GM12878 (cell line): ENCODE measurements at regions not wholly inside any gene's neighbourhood (a gene's known extent, or its start where the extent isn't known, plus 50 kb on each side); places are given as distances from the start of the nearest gene placed in this dataset.

Experiments
- ATAC-seq: fragments of 200-7000 bp; cut with Tn5 transposase; 3 replicates; pipeline ENCODE4 v1.9.1; 2020; ENCODE audit warnings: mild to moderate bottlenecking, moderate library complexity
- BruUV-seq: library from RNA; stranded (reverse); fragments of 400-500 nt; replicated peaks from 2 replicates; lab custom pipeline; 2021; lab: Mats Ljungman, UMichigan
- CTCF ChIA-PET: fragments of 300-600 bp; sonication (Branson Sonifier 250); formaldehyde crosslinking; extraction: SDS; loops from one replicate; lab custom pipeline; 2021; ENCODE audit warnings: inconsistent platforms; lab: Yijun Ruan, JAX
- POLR2A ChIA-PET: fragments of 350-600 bp; formaldehyde crosslinking; extraction: SDS; loops from one replicate; lab custom pipeline; 2021; ENCODE audit warnings: inconsistent platforms; lab: Charles Lee
- RAD21 ChIA-PET: fragments of 300-600 bp; sonication (Branson Sonifier 250); formaldehyde crosslinking; loops from one replicate; lab custom pipeline; 2023; ENCODE audit warnings: antibody characterized with exemption; ENCODE audit not compliant: unreplicated experiment; lab: Charles Lee
- SMC1A ChIA-PET: fragments of 300-600 bp; sonication (Branson Sonifier 250); formaldehyde crosslinking; loops from one replicate; lab custom pipeline; 2023; ENCODE audit not compliant: unreplicated experiment, uncharacterized antibody; lab: Charles Lee
- DNase-seq: peaks from one replicate; pipeline ENCODE4 v3.0.0-alpha.2; 2011; ENCODE audit warnings: low read depth, low spot score
- FAIRE-seq: peaks from 3 replicates; lab custom pipeline; 2011; peaks lifted over from hg19 to GRCh38; lab: Jason Lieb, UNC
- H2AFZ ChIP-seq: 2 replicates; pipeline ENCODE4 v1.6.0; 2011; ENCODE audit warnings: low read depth, low read length, control low read depth; ENCODE audit not compliant: control insufficient read depth
- H3K27ac ChIP-seq: 2 replicates; pipeline ENCODE4 v1.5.1; 2011; ENCODE audit warnings: control low read depth; ENCODE audit not compliant: control insufficient read depth, insufficient read depth
- H3K27me3 ChIP-seq, 2 experiments: replicated peaks in 1 of 2; 2 replicates each; pipeline versions ENCODE4 v1.6.0 to v1.6.1; 2011; ENCODE audit warnings: low read length in 1 of 2; ENCODE audit not compliant: control insufficient read depth in 2 of 2, insufficient read depth in 2 of 2
- H3K36me3 ChIP-seq, 2 experiments: 2 replicates each; pipeline ENCODE4 v1.5.1; 2011; ENCODE audit warnings: low read length in 1 of 2; ENCODE audit not compliant: control insufficient read depth in 2 of 2, insufficient read depth in 2 of 2
- H3K4me1 ChIP-seq: 2 replicates; pipeline ENCODE4 v1.6.1; 2011; ENCODE audit warnings: mild to moderate bottlenecking, low read length, moderate library complexity, mixed read lengths; ENCODE audit not compliant: control insufficient read depth, insufficient read depth
- H3K4me2 ChIP-seq: 2 replicates; pipeline ENCODE4 v1.6.0; 2011; ENCODE audit warnings: control low read depth; ENCODE audit not compliant: control insufficient read depth, insufficient read depth
- H3K4me3 ChIP-seq: fragments of 200-600 bp; sonication (generic); 2 replicates; pipeline ENCODE4 v1.5.1; 2016
- H3K79me2 ChIP-seq: 2 replicates; pipeline ENCODE4 v1.6.0; 2011; ENCODE audit warnings: low read length; ENCODE audit not compliant: control insufficient read depth, insufficient read depth
- H3K9ac ChIP-seq: 2 replicates; pipeline ENCODE4 v1.8.0; 2011; ENCODE audit warnings: low read length, control low read depth, mixed read lengths; ENCODE audit not compliant: control insufficient read depth, insufficient read depth
- H3K9me3 ChIP-seq: replicated peaks from 3 replicates; pipeline ENCODE4 v1.5.1; 2011; ENCODE audit warnings: mild to moderate bottlenecking, low read length; ENCODE audit not compliant: control insufficient read depth, insufficient read depth
- H4K20me1 ChIP-seq: 2 replicates; pipeline ENCODE4 v1.6.0; 2011; ENCODE audit not compliant: control insufficient read depth, insufficient read depth
- BHLHE40 ChIP-seq, 2 experiments: fragments of 450-650 bp in 1 of 2; IDR thresholded peaks; 2 replicates each; pipeline ENCODE4 v1.6.1; 2011 to 2017; ENCODE audit warnings: low read depth in 2 of 2, borderline replicate concordance in 1 of 2, improper control_type of control experiment in 1 of 2, low read length in 1 of 2, mild to moderate bottlenecking in 1 of 2
- CBFB ChIP-seq: IDR thresholded peaks from 2 replicates; pipeline ENCODE4 v1.6.1; 2016; ENCODE audit warnings: antibody characterized with exemption, low read depth
- DPF2 ChIP-seq: fragments of 450-650 bp; IDR thresholded peaks from 2 replicates; pipeline ENCODE4 v1.6.1; 2017; ENCODE audit warnings: mild to moderate bottlenecking
- ETV6 ChIP-seq, 2 experiments: fragments of 450-650 bp in 1 of 2; IDR thresholded peaks in 1 of 2; conservative IDR thresholded peaks in 1 of 2; 2 replicates each; pipeline ENCODE4 v1.6.1; 2014; ENCODE audit warnings: antibody characterized with exemption in 1 of 2, borderline replicate concordance in 1 of 2, low read depth in 1 of 2, mild to moderate bottlenecking in 1 of 2, moderate library complexity in 1 of 2
- IKZF2 ChIP-seq, 2 experiments: fragments of 450-650 bp; IDR thresholded peaks; 2 replicates each; pipeline ENCODE4 v1.6.1; 2017; ENCODE audit warnings: mild to moderate bottlenecking in 2 of 2, moderate library complexity in 2 of 2
- IRF4 ChIP-seq: IDR thresholded peaks from 2 replicates; pipeline ENCODE4 v1.6.1; 2011; ENCODE audit warnings: low read depth, low read length
- KLF5 ChIP-seq: fragments of 450-650 bp; IDR thresholded peaks from 2 replicates; pipeline ENCODE4 v1.6.1; 2014; ENCODE audit warnings: mild to moderate bottlenecking; ENCODE audit not compliant: partially characterized antibody
- NFXL1 ChIP-seq: fragments of 450-650 bp; IDR thresholded peaks from 2 replicates; pipeline ENCODE4 v1.6.1; 2017; ENCODE audit warnings: antibody characterized with exemption, mild to moderate bottlenecking, borderline replicate concordance
- NR2F1 ChIP-seq: fragments of 450-650 bp; conservative IDR thresholded peaks from 2 replicates; pipeline ENCODE4 v1.6.1; 2017; ENCODE audit warnings: mild to moderate bottlenecking
- RUNX3 ChIP-seq: IDR thresholded peaks from 2 replicates; pipeline ENCODE4 v1.6.1; 2012; ENCODE audit warnings: low read length, inconsistent platforms
- SRF ChIP-seq, 2 experiments: IDR thresholded peaks; 2 replicates each; pipeline ENCODE4 v1.6.1; 2011; ENCODE audit warnings: low read depth in 2 of 2, low read length in 2 of 2, mild to moderate bottlenecking in 1 of 2, moderate library complexity in 1 of 2
- TAF1 ChIP-seq: IDR thresholded peaks from 2 replicates; pipeline ENCODE4 v1.6.1; 2011; ENCODE audit warnings: mild to moderate bottlenecking, low read depth, low read length, borderline replicate concordance
- TCF7 ChIP-seq: IDR thresholded peaks from 2 replicates; pipeline ENCODE4 v1.6.1; 2014; ENCODE audit warnings: antibody characterized with exemption, borderline replicate concordance
- WGBS: methylation state at CpG from one replicate; pipeline ENCODE4 v1.1.6; 2016; ENCODE audit warnings: low lambda C conversion rate; ENCODE audit not compliant: insufficient replicate concordance, insufficient coverage; ENCODE audit errors: missing lambda C conversion rate; 5-methylcytosine and 5-hydroxymethylcytosine counted together
- in situ Hi-C: fragments of 300-500 bp; cut with MboI; formaldehyde crosslinking; loops from 9 replicates; pipeline ENCODE4 v1.14.3; 2018; ENCODE audit warnings: mixed read lengths
- intact Hi-C: fragments of 100-400 bp; cut with micrococcal nuclease; formaldehyde crosslinking; loops from one replicate; pipeline ENCODE4 v1.14.2; 2022; ENCODE audit not compliant: unreplicated experiment
- TF ChIP-seq, protein P1 (sequence below): fragments of 450-650 bp; IDR thresholded peaks from 2 replicates; pipeline ENCODE4 v1.6.1; 2016; ENCODE audit warnings: mild to moderate bottlenecking
- TF ChIP-seq, protein P2 (sequence below): fragments of 450-650 bp; IDR thresholded peaks from 2 replicates; pipeline ENCODE4 v1.6.1; 2016; ENCODE audit warnings: mild to moderate bottlenecking
- TF ChIP-seq, protein P3 (sequence below): fragments of 450-650 bp; IDR thresholded peaks from 2 replicates; pipeline ENCODE4 v1.6.1; 2017; ENCODE audit warnings: antibody characterized with exemption, mild to moderate bottlenecking, moderate library complexity
- TF ChIP-seq, protein P4 (sequence below): IDR thresholded peaks from 2 replicates; pipeline ENCODE4 v1.6.1; 2012; ENCODE audit warnings: low read length, inconsistent platforms

DNA sequence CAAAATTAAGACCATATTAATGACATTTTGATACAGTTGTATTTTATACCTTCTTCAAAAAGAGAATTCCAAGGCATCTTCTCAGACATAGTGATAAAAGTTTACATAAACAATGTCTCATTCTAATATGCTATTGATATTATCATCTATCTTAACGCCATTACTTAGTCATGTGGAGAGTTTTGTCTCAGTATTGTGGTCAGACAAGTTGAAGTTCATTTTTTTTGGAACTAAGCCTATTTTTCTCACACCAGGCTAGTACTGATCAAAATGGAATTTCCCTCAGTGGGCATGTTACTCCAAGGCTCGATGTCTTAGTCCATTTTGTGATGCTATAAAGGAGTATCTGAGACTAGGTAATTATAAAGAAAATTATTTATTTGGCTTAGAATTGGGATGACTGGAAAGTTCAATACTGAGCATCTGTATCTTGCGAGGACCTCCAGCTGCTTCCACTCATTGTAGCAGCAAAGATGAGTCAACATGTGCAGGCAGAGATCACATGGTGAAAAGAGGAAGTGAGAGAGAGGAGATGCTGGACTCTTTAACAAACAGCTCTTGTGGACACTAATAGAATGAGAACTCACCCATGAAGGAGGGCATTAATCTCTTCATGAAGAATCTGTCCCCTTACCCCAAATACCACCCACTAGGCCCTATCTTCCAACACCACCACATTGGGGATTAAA lies 825.5 kb upstream of the MANEA start:
- H3K9ac ChIP-seq, result no peak overlapping the region
- no peaks in the 10 kb centered on the region for H3K9me3 ChIP-seq
- peak; percentile 24 for DNase-seq
- no peak overlapping the region for H2AFZ ChIP-seq
- no peaks in the 10 kb centered on the region for H3K27me3 ChIP-seq
- in situ Hi-C loops, result no loop called here
- H3K79me2 ChIP-seq, result no peaks in the 10 kb centered on the region
- H3K4me3 ChIP-seq, result no peak overlapping the region
- H3K4me2 ChIP-seq, result no peak overlapping the region
- intact Hi-C loops, result no loop called here
- H3K27ac ChIP-seq, result no peak overlapping the region
- ChIA-PET RAD21 (interaction anchor here (0.9 kb wide), 1 partner anchor 34 kb away, joined by 3 read pairs; no protein-coding TSS in a partner anchor), SMC1A (no interaction called here), CTCF (no interaction called here), POLR2A (no interaction called here)
- peak; percentile 99 for ATAC-seq
- FAIRE-seq, result no peak
- no peaks in the 10 kb centered on the region for H3K4me1 ChIP-seq
- H4K20me1 ChIP-seq, result no peaks in the 10 kb centered on the region
- WGBS, result 1% methylated on average over 3 of the region's 3 CpGs
- H3K36me3 ChIP-seq, result no peaks in the 10 kb centered on the region
- BruUV-seq, result no TSS peak
- no peak for TF ChIP-seq NFXL1
- TF ChIP-seq RUNX3, result peak; percentile 25; the same call in 1 of the 2 replicates
- peak in 1 of 2 experiments; percentile 48; a peak in 1 of 4 replicates for TF ChIP-seq BHLHE40 (IDR thresholded peaks at IDR 0.05; ENCODE audit: borderline replicate concordance in 1 of 2, low read depth in 2 of 2, low read length in 1 of 2)
- TF ChIP-seq, protein P1, sequence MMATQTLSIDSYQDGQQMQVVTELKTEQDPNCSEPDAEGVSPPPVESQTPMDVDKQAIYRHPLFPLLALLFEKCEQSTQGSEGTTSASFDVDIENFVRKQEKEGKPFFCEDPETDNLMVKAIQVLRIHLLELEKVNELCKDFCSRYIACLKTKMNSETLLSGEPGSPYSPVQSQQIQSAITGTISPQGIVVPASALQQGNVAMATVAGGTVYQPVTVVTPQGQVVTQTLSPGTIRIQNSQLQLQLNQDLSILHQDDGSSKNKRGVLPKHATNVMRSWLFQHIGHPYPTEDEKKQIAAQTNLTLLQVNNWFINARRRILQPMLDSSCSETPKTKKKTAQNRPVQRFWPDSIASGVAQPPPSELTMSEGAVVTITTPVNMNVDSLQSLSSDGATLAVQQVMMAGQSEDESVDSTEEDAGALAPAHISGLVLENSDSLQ, result peak; percentile 18; the same call in 1 of the 2 replicates
- TF ChIP-seq, protein P2, sequence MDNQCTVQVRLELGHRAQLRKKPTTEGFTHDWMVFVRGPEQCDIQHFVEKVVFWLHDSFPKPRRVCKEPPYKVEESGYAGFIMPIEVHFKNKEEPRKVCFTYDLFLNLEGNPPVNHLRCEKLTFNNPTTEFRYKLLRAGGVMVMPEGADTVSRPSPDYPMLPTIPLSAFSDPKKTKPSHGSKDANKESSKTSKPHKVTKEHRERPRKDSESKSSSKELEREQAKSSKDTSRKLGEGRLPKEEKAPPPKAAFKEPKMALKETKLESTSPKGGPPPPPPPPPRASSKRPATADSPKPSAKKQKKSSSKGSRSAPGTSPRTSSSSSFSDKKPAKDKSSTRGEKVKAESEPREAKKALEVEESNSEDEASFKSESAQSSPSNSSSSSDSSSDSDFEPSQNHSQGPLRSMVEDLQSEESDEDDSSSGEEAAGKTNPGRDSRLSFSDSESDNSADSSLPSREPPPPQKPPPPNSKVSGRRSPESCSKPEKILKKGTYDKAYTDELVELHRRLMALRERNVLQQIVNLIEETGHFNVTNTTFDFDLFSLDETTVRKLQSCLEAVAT, result no peak
- TF ChIP-seq, protein P3, sequence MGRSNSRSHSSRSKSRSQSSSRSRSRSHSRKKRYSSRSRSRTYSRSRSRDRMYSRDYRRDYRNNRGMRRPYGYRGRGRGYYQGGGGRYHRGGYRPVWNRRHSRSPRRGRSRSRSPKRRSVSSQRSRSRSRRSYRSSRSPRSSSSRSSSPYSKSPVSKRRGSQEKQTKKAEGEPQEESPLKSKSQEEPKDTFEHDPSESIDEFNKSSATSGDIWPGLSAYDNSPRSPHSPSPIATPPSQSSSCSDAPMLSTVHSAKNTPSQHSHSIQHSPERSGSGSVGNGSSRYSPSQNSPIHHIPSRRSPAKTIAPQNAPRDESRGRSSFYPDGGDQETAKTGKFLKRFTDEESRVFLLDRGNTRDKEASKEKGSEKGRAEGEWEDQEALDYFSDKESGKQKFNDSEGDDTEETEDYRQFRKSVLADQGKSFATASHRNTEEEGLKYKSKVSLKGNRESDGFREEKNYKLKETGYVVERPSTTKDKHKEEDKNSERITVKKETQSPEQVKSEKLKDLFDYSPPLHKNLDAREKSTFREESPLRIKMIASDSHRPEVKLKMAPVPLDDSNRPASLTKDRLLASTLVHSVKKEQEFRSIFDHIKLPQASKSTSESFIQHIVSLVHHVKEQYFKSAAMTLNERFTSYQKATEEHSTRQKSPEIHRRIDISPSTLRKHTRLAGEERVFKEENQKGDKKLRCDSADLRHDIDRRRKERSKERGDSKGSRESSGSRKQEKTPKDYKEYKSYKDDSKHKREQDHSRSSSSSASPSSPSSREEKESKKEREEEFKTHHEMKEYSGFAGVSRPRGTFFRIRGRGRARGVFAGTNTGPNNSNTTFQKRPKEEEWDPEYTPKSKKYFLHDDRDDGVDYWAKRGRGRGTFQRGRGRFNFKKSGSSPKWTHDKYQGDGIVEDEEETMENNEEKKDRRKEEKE, result no peak
- peak; percentile 81 for TF ChIP-seq DPF2
- 0 out of 2 replicates have a peak, but pooled peaks have one; percentile 15 for TF ChIP-seq NR2F1
- TF ChIP-seq ETV6 (conservative IDR thresholded peaks at IDR 0.05 in 1 of 2, IDR thresholded peaks at IDR 0.05 in 1 of 2; ENCODE audit: borderline replicate concordance in 1 of 2, low read depth in 1 of 2), result no peak
- TF ChIP-seq IRF4, result peak; percentile 83
- TF ChIP-seq SRF (IDR thresholded peaks at IDR 0.05; ENCODE audit: low read depth in 2 of 2, low read length in 2 of 2), result no peak
- no peak for TF ChIP-seq TCF7
- no peak for TF ChIP-seq CBFB
- peak; percentile 20 to 40; a peak in 2 of 4 replicates for TF ChIP-seq IKZF2 (IDR thresholded peaks at IDR 0.05)
- TF ChIP-seq, protein P4, sequence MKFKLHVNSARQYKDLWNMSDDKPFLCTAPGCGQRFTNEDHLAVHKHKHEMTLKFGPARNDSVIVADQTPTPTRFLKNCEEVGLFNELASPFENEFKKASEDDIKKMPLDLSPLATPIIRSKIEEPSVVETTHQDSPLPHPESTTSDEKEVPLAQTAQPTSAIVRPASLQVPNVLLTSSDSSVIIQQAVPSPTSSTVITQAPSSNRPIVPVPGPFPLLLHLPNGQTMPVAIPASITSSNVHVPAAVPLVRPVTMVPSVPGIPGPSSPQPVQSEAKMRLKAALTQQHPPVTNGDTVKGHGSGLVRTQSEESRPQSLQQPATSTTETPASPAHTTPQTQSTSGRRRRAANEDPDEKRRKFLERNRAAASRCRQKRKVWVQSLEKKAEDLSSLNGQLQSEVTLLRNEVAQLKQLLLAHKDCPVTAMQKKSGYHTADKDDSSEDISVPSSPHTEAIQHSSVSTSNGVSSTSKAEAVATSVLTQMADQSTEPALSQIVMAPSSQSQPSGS, result peak; percentile 36; the same call in 1 of the 2 replicates
- TF ChIP-seq KLF5, result no peak
- TF ChIP-seq TAF1, result no peak
